H9 (cell line): ENCODE measurements at regions not wholly inside any gene's neighbourhood (a gene's known extent, or its start where the extent isn't known, plus 50 kb on each side); places are given as distances from the start of the nearest gene placed in this dataset.

Source experiments
- DNase-seq: peaks from one replicate; pipeline ENCODE4 v3.0.0-alpha.2; 2017
- H2AFZ ChIP-seq: one replicate; pipeline ENCODE4 v1.6.1; 2013; ENCODE audit warnings: mild to moderate bottlenecking, low read length, control low read depth, moderate library complexity
- H2AK5ac ChIP-seq: 2 replicates; pipeline ENCODE4 v1.6.1; 2013; ENCODE audit warnings: low read length, control low read depth, mixed read lengths; ENCODE audit not compliant: insufficient read length
- H2BK120ac ChIP-seq: one replicate; pipeline ENCODE4 v1.6.1; 2013; ENCODE audit warnings: low read depth, mild to moderate bottlenecking, low read length, control low read depth, inconsistent platforms; ENCODE audit not compliant: poor library complexity, severe bottlenecking
- H2BK12ac ChIP-seq: 2 replicates; pipeline ENCODE4 v1.6.1; 2013; ENCODE audit warnings: low read length, control low read depth, mixed read lengths, low read depth; ENCODE audit not compliant: insufficient read length
- H2BK15ac ChIP-seq: 2 replicates; pipeline ENCODE4 v1.6.1; 2013; ENCODE audit warnings: low read depth, low read length, control low read depth
- H2BK20ac ChIP-seq: one replicate; pipeline ENCODE4 v1.6.1; 2013; ENCODE audit warnings: low read depth, mild to moderate bottlenecking, low read length, control low read depth, inconsistent platforms; ENCODE audit not compliant: poor library complexity, severe bottlenecking
- H2BK5ac ChIP-seq: 2 replicates; pipeline ENCODE4 v1.6.1; 2013; ENCODE audit warnings: low read length, control low read depth, mixed read lengths; ENCODE audit not compliant: insufficient read length
- H3K14ac ChIP-seq: 2 replicates; pipeline ENCODE4 v1.6.1; 2013; ENCODE audit warnings: low read length, control low read depth; ENCODE audit not compliant: insufficient read depth
- H3K18ac ChIP-seq: 2 replicates; pipeline ENCODE4 v1.6.1; 2013; ENCODE audit warnings: low read depth, mild to moderate bottlenecking, mixed read lengths, low read length, control low read depth; ENCODE audit not compliant: insufficient read length
- H3K23ac ChIP-seq: 2 replicates; pipeline ENCODE4 v1.6.1; 2013; ENCODE audit warnings: low read length, control low read depth, mixed read lengths, low read depth; ENCODE audit not compliant: insufficient read length
- H3K23me2 ChIP-seq: 2 replicates; pipeline ENCODE4 v1.6.1; 2013; ENCODE audit warnings: low read depth, mild to moderate bottlenecking, mixed read lengths, low read length, control low read depth; ENCODE audit not compliant: insufficient read length, poor library complexity, severe bottlenecking
- H3K27ac ChIP-seq: 2 replicates; pipeline ENCODE4 v1.5.1; 2013; ENCODE audit warnings: low read length, control low read depth, mixed read lengths, low read depth; ENCODE audit not compliant: insufficient read length
- H3K27me3 ChIP-seq: 2 replicates; pipeline ENCODE4 v1.6.1; 2013; ENCODE audit warnings: low read length, control low read depth, inconsistent platforms; ENCODE audit not compliant: insufficient read depth
- H3K4ac ChIP-seq: 2 replicates; pipeline ENCODE4 v1.6.1; 2013; ENCODE audit warnings: low read depth, mild to moderate bottlenecking, control low read depth, inconsistent platforms, low read length, moderate library complexity
- H3K4me1 ChIP-seq: 2 replicates; pipeline ENCODE4 v1.6.1; 2013; ENCODE audit warnings: low read length, control low read depth, inconsistent platforms; ENCODE audit not compliant: insufficient read depth
- H3K4me2 ChIP-seq: 2 replicates; pipeline ENCODE4 v1.6.1; 2013; ENCODE audit warnings: low read length, control low read depth, mixed read lengths; ENCODE audit not compliant: insufficient read length, insufficient read depth
- H3K56ac ChIP-seq: 2 replicates; pipeline ENCODE4 v1.6.1; 2013; ENCODE audit warnings: low read depth, mild to moderate bottlenecking, mixed read lengths, low read length, control low read depth; ENCODE audit not compliant: insufficient read length
- H3K79me1 ChIP-seq: 2 replicates; pipeline ENCODE4 v1.6.1; 2013; ENCODE audit warnings: low read depth, mild to moderate bottlenecking, moderate library complexity, low read length, control low read depth, inconsistent platforms; ENCODE audit not compliant: insufficient read depth, poor library complexity, severe bottlenecking
- H3K79me2 ChIP-seq: 2 replicates; pipeline ENCODE4 v1.6.1; 2013; ENCODE audit warnings: low read length, control low read depth, inconsistent platforms; ENCODE audit not compliant: insufficient read depth
- H3K9ac ChIP-seq: 2 replicates; pipeline ENCODE4 v1.6.1; 2013; ENCODE audit warnings: low read length, control low read depth, mixed read lengths; ENCODE audit not compliant: insufficient read length; ENCODE audit errors: extremely low read depth
- H3K9me3 ChIP-seq: one replicate; pipeline ENCODE4 v1.6.1; 2013; ENCODE audit warnings: low read depth, low read length, inconsistent platforms; ENCODE audit not compliant: control insufficient read depth
- H3T11ph ChIP-seq: one replicate; pipeline ENCODE4 v1.6.1; 2013; ENCODE audit warnings: mild to moderate bottlenecking, low read length, control low read depth, inconsistent platforms
- H4K20me1 ChIP-seq: one replicate; pipeline ENCODE4 v1.6.1; 2013; ENCODE audit not compliant: control insufficient read depth, insufficient read length, insufficient read depth
- H4K5ac ChIP-seq: 2 replicates; pipeline ENCODE4 v1.6.1; 2013; ENCODE audit warnings: low read depth, mild to moderate bottlenecking, mixed read lengths, low read length, control low read depth; ENCODE audit not compliant: insufficient read length
- H4K8ac ChIP-seq: replicated peaks from 2 replicates; pipeline ENCODE4 v1.6.1; 2013; ENCODE audit warnings: low read length, control low read depth, mixed read lengths, low read depth; ENCODE audit not compliant: insufficient read length
- H4K91ac ChIP-seq: 2 replicates; pipeline ENCODE4 v1.6.1; 2013; ENCODE audit warnings: low read depth, mild to moderate bottlenecking, moderate library complexity, mixed read lengths, low read length, control low read depth; ENCODE audit not compliant: insufficient read length
- H3K27ac Mint-ChIP-seq, 3 experiments: 2 replicates in 2 of 3; 3 replicates in 1 of 3; pipeline ENCODE4 v1.8.0; 2020 to 2021; ENCODE audit warnings: mixed read lengths in 3 of 3, mild to moderate bottlenecking in 1 of 3, moderate library complexity in 1 of 3
- H3K27me3 Mint-ChIP-seq: 2 replicates; pipeline ENCODE4 v1.8.0; 2021; ENCODE audit warnings: low read depth, mild to moderate bottlenecking, moderate library complexity, mixed read lengths
- H3K36me3 Mint-ChIP-seq, 3 experiments: 2 replicates in 2 of 3; 3 replicates in 1 of 3; pipeline ENCODE4 v1.8.0; 2020 to 2021; ENCODE audit warnings: low read depth in 3 of 3, mixed read lengths in 3 of 3; ENCODE audit not compliant: insufficient read depth in 1 of 3
- H3K4me1 Mint-ChIP-seq, 2 experiments: 2 replicates each; pipeline ENCODE4 v1.8.0; 2020; ENCODE audit warnings: mixed read lengths in 2 of 2
- H3K4me3 Mint-ChIP-seq, 2 experiments: 2 replicates in 1 of 2; 3 replicates in 1 of 2; pipeline ENCODE4 v1.8.0; 2020 to 2021; ENCODE audit warnings: mild to moderate bottlenecking in 2 of 2, mixed read lengths in 2 of 2, moderate library complexity in 1 of 2
- H3K9me3 Mint-ChIP-seq, 2 experiments: 2 replicates in 1 of 2; 3 replicates in 1 of 2; pipeline ENCODE4 v1.8.0; 2020; ENCODE audit warnings: mild to moderate bottlenecking in 2 of 2, mixed read lengths in 2 of 2, moderate library complexity in 1 of 2
- CTCF ChIP-seq: fragments of 200-600 bp; sonication (generic); conservative IDR thresholded peaks from 3 replicates; pipeline ENCODE4 v1.8.0; 2021; ENCODE audit warnings: antibody characterized with exemption, mild to moderate bottlenecking
- WGBS: extraction: QIAGEN DNeasy Blood & Tissue Kit; methylation state at CpG from one replicate; pipeline ENCODE4 v1.1.7; 2013; ENCODE audit warnings: missing lambda C conversion rate, low lambda C conversion rate, mixed read lengths; ENCODE audit not compliant: insufficient read length; ENCODE audit errors: extremely low coverage; 5-methylcytosine and 5-hydroxymethylcytosine counted together

DNA sequence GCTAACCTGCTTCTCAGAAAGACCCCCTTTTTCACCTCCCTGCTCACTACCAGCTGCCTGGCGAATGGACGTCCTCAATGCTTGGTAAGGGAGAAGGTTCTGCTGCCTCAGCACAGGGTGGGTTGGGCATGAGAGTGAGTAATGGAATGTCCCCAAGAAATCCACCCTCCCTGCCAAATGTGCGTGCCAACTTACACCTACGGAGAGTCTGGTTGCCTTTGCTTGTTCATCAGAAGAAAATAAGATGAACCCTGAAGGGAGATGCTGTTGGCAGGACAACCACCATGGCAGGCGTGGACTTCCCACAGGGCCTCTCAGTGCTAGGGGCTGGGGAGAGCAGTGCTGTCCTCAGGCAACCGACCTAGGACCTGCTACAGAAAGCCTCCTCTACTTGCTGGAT, 106.0 kb downstream of the XCL2 start:
- Histone ChIP-seq H3K56ac (no peak overlapping the region), H3K79me2 (no peaks in the 10 kb centered on the region), H2BK5ac (no peak overlapping the region), H2BK12ac (no peak overlapping the region), H3T11ph (no peak overlapping the region), H2AFZ (no peak overlapping the region), H3K27ac (no peak overlapping the region), H4K8ac (no peak overlapping the region), H3K4me1 (no peaks in the 10 kb centered on the region), H3K27me3 (no peaks in the 10 kb centered on the region), H3K9ac (no peak overlapping the region), H3K4me2 (no peak overlapping the region), H3K4ac (no peak overlapping the region), H3K23me2 (no peaks in the 10 kb centered on the region), H3K79me1 (no peaks in the 10 kb centered on the region), H3K18ac (no peak overlapping the region), H2BK15ac (no peak overlapping the region), H2BK20ac (no peak overlapping the region), H2AK5ac (no peak overlapping the region), H4K5ac (no peak overlapping the region), H4K91ac (no peak overlapping the region), H3K23ac (no peak overlapping the region), H2BK120ac (no peak overlapping the region), H4K20me1 (no peaks in the 10 kb centered on the region), H3K9me3 (no peaks in the 10 kb centered on the region), H3K14ac (no peak overlapping the region)
- WGBS = no CpG with 5 or more reads among the region's 6 CpGs
- DNase-seq = no peak
- peaks cover 7 to 9% of the 10 kb centered on the region in 2 experiments for H3K4me1 Mint-ChIP-seq
- no peak for TF ChIP-seq CTCF
- H3K9me3 Mint-ChIP-seq = no peaks in the 10 kb centered on the region
- H3K27me3 Mint-ChIP-seq = no peaks in the 10 kb centered on the region; the same call in 1 of the 2 replicates
- no peak overlapping the region for H3K27ac Mint-ChIP-seq
- no peak overlapping the region for H3K4me3 Mint-ChIP-seq
- H3K36me3 Mint-ChIP-seq = no peaks in the 10 kb centered on the region
